K562 (cell line): ENCODE measurements at regions not wholly inside any gene's neighbourhood (a gene's known extent, or its start where the extent isn't known, plus 50 kb on each side); places are given as distances from the start of the nearest gene placed in this dataset.

Source experiments
- ATAC-seq: fragments of 200-7000 bp; cut with Tn5 transposase; 3 replicates; pipeline ENCODE4 v1.9.1; 2020; ENCODE audit warnings: moderate library complexity
- BruUV-seq: library from RNA; stranded (reverse); fragments of 400-500 nt; replicated peaks from 2 replicates; lab custom pipeline; 2021; lab: Mats Ljungman, UMichigan
- CTCF ChIA-PET: fragments of 300-600 bp; formaldehyde crosslinking; extraction: SDS; loops from one replicate; lab custom pipeline; 2021; ENCODE audit warnings: low intra/inter-chr PET ratio; lab: Yijun Ruan, JAX
- POLR2A ChIA-PET: fragments of 300-600, 350-650 bp; sonication (Branson Sonifier 250); formaldehyde crosslinking; extraction: SDS; loops from one replicate; lab custom pipeline; 2021; ENCODE audit warnings: antibody characterized with exemption, inconsistent platforms; lab: Yijun Ruan, JAX
- DNase-seq, 4 experiments: peaks; one replicate each; pipeline versions ENCODE4 v3.0.0 to v3.0.0-alpha.2; 2011 to 2018; ENCODE audit warnings: low spot score in 3 of 4, mixed read lengths in 3 of 4; ENCODE audit errors: extremely low read depth in 1 of 4
- FAIRE-seq: peaks from 2 replicates; lab custom pipeline; 2011; peaks lifted over from hg19 to GRCh38; lab: Jason Lieb, UNC
- H2AFZ ChIP-seq: 2 replicates; pipeline ENCODE4 v1.6.0; 2011; ENCODE audit warnings: low read depth, low read length, control low read depth, inconsistent platforms
- H3K27ac ChIP-seq: fragments of 200-600 bp; 3 replicates; pipeline ENCODE4 v1.8.0; 2011; ENCODE audit warnings: low read depth, mild to moderate bottlenecking, control low read depth, inconsistent platforms, low read length, moderate library complexity, mixed read lengths; ENCODE audit errors: extremely low read depth
- H3K27me3 ChIP-seq, 2 experiments: fragments of 300-600 bp in 1 of 2; 2 replicates in 1 of 2; 3 replicates in 1 of 2; pipeline versions ENCODE4 v1.6.0 to v1.8.0; 2011; ENCODE audit warnings: inconsistent platforms in 2 of 2, low read length in 2 of 2, mild to moderate bottlenecking in 1 of 2, mixed read lengths in 1 of 2, moderate library complexity in 1 of 2; ENCODE audit not compliant: control insufficient read depth in 2 of 2, insufficient read depth in 2 of 2
- H3K36me3 ChIP-seq: fragments of 300-600 bp; 3 replicates; pipeline ENCODE4 v1.8.0; 2011; ENCODE audit warnings: mild to moderate bottlenecking, low read length, inconsistent platforms; ENCODE audit not compliant: control insufficient read depth, insufficient read depth
- H3K4me1 ChIP-seq, 2 experiments: fragments of 200-600 bp in 1 of 2; replicated peaks in 1 of 2; 2 replicates in 1 of 2; 3 replicates in 1 of 2; pipeline versions ENCODE4 v1.5.1 to v1.8.0; 2011; ENCODE audit warnings: inconsistent platforms in 2 of 2, low read length in 2 of 2, mild to moderate bottlenecking in 1 of 2, mixed read lengths in 1 of 2, moderate library complexity in 1 of 2; ENCODE audit not compliant: control insufficient read depth in 2 of 2, insufficient read depth in 2 of 2
- H3K4me2 ChIP-seq: 2 replicates; pipeline ENCODE4 v1.6.1; 2011; ENCODE audit warnings: low read length, control low read depth, inconsistent platforms, mixed read lengths; ENCODE audit not compliant: insufficient read depth
- H3K4me3 ChIP-seq: fragments of 200-600 bp; sonication (generic), shearing (Covaris generic); 2 replicates; pipeline ENCODE4 v1.5.1; 2016; ENCODE audit warnings: control low read depth, inconsistent platforms
- H3K79me2 ChIP-seq: fragments of 200-600 bp; 3 replicates; pipeline ENCODE4 v1.8.0; 2011; ENCODE audit warnings: low read length, inconsistent platforms; ENCODE audit not compliant: control insufficient read depth, insufficient read depth
- H3K9ac ChIP-seq, 2 experiments: 2 replicates each; pipeline versions ENCODE4 v1.6.0 to v1.6.1; 2011; ENCODE audit warnings: low read depth in 2 of 2, low read length in 2 of 2, control low read depth in 1 of 2, inconsistent platforms in 1 of 2, mild to moderate bottlenecking in 1 of 2, mixed read lengths in 1 of 2; ENCODE audit not compliant: insufficient read depth in 1 of 2
- H3K9me1 ChIP-seq: one replicate; pipeline ENCODE4 v1.6.0; 2011; ENCODE audit warnings: inconsistent platforms, mild to moderate bottlenecking, low read length, moderate library complexity; ENCODE audit not compliant: control insufficient read depth, insufficient read depth
- H3K9me3 ChIP-seq: replicated peaks from 2 replicates; pipeline ENCODE4 v1.5.1; 2011; ENCODE audit warnings: low read depth, low read length, inconsistent platforms; ENCODE audit not compliant: control insufficient read depth, insufficient read depth
- H4K20me1 ChIP-seq: replicated peaks from 2 replicates; pipeline ENCODE4 v1.6.1; 2011; ENCODE audit warnings: low read length, inconsistent platforms, mixed read lengths; ENCODE audit not compliant: control insufficient read depth, insufficient read depth
- BRCA1 ChIP-seq, 2 experiments: fragments of 450-650 bp in 1 of 2; sonication (generic) in 1 of 2; formaldehyde crosslinking in 1 of 2; IDR thresholded peaks; 2 replicates each; pipeline versions ENCODE4 v1.5.0 to v1.6.1; 2017 to 2020; ENCODE audit warnings: mild to moderate bottlenecking in 1 of 2, missing genetic modification reagents in 1 of 2
- KLF16 ChIP-seq: IDR thresholded peaks from 2 replicates; pipeline ENCODE4 v1.6.1; 2016; ENCODE audit warnings: antibody characterized with exemption
- NCOA4 ChIP-seq: fragments of 450-650 bp; IDR thresholded peaks from 2 replicates; pipeline ENCODE4 v1.6.1; 2018; ENCODE audit warnings: mild to moderate bottlenecking; ENCODE audit not compliant: partially characterized antibody
- PHF8 ChIP-seq: fragments of 200-600 bp; sonication (generic); IDR thresholded peaks from 2 replicates; pipeline ENCODE4 v1.6.1; 2012; ENCODE audit warnings: mixed run types, mild to moderate bottlenecking, inconsistent platforms, low read length, moderate library complexity, borderline replicate concordance
- RFX7 ChIP-seq: fragments of 250-450 bp; sonication (Bioruptor Pico); IDR thresholded peaks from 2 replicates; pipeline ENCODE4 v1.5.1; 2021; ENCODE audit warnings: mild to moderate bottlenecking
- TAL1 ChIP-seq: fragments of 450-650 bp; IDR thresholded peaks from 2 replicates; pipeline ENCODE4 v1.6.1; 2016; ENCODE audit warnings: mild to moderate bottlenecking
- UBTF ChIP-seq, 2 experiments: IDR thresholded peaks; 2 replicates each; pipeline ENCODE4 v1.6.1; 2012; ENCODE audit warnings: improper control_type of control experiment in 2 of 2, low read depth in 2 of 2, low read length in 2 of 2, borderline replicate concordance in 1 of 2
- YBX1 ChIP-seq: fragments of 450-650 bp; IDR thresholded peaks from 2 replicates; pipeline ENCODE4 v1.7.1; 2016; ENCODE audit warnings: mild to moderate bottlenecking
- ZNF41 ChIP-seq: fragments of 250-450 bp; sonication (Bioruptor Pico); conservative IDR thresholded peaks from 2 replicates; pipeline ENCODE4 v1.4.0; 2020; ENCODE audit warnings: mild to moderate bottlenecking
- WGBS: fragments of 100-300 bp; shearing (Covaris generic); methylation state at CpG from one replicate; pipeline ENCODE4 v1.1.6; 2016; ENCODE audit warnings: low coverage, mixed read lengths; ENCODE audit not compliant: insufficient coverage; ENCODE audit errors: missing lambda C conversion rate; 5-methylcytosine and 5-hydroxymethylcytosine counted together
- in situ Hi-C: fragments of 300-500 bp; cut with MboI; formaldehyde crosslinking; loops from 4 replicates; pipeline ENCODE4 v1.15.0; 2018; ENCODE audit warnings: inconsistent platforms, mixed read lengths
- intact Hi-C: fragments of 100-400 bp; cut with micrococcal nuclease; formaldehyde crosslinking; loops from 2 replicates; pipeline ENCODE4 v1.14.2; 2022
- TF ChIP-seq, protein P1 (sequence below): sonication (generic); formaldehyde crosslinking; IDR thresholded peaks from 2 replicates; pipeline ENCODE4 v1.9.0; 2022; ENCODE audit warnings: mild to moderate bottlenecking, missing genetic modification reagents

- no peak for TF ChIP-seq BRCA1 (IDR thresholded peaks at IDR 0.05)
- no peak for TF ChIP-seq BRCA1 (CRISPR knock-in tag; IDR thresholded peaks at IDR 0.05)
- TF ChIP-seq RFX7: no peak
- TF ChIP-seq, protein P1, sequence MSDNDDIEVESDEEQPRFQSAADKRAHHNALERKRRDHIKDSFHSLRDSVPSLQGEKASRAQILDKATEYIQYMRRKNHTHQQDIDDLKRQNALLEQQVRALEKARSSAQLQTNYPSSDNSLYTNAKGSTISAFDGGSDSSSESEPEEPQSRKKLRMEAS: no peak
- TF ChIP-seq TAL1: no peak
Measured at GRCh38 chrX:10922159-10922558, 189.0 kb upstream of the HCCS start (continued).

- ATAC-seq (no peak), DNase-seq (no peak), FAIRE-seq (no peak)
- H3K9me1 ChIP-seq: no peaks in the 10 kb centered on the region
- POLR2A ChIA-PET: no interaction called here
- intact Hi-C loops: no loop called here
- BruUV-seq: no TSS peak
- no peak overlapping the region for H3K9ac ChIP-seq
- no peak overlapping the region for H3K4me2 ChIP-seq
- H3K27ac ChIP-seq: no peak overlapping the region
- H2AFZ ChIP-seq: no peak overlapping the region
- TF ChIP-seq PHF8 (no peak), NCOA4 (no peak), KLF16 (no peak), UBTF (IDR thresholded peaks at IDR 0.05; ENCODE audit: borderline replicate concordance in 1 of 2, low read depth in 2 of 2, low read length in 2 of 2) (no peak), ZNF41 (no peak), YBX1 (no peak)
- H3K4me3 ChIP-seq: no peak overlapping the region
- CTCF ChIA-PET: no interaction called here
- H3K27me3 ChIP-seq: no peaks in the 10 kb centered on the region
- H3K4me1 ChIP-seq: no peaks in the 10 kb centered on the region
- H3K79me2 ChIP-seq: no peaks in the 10 kb centered on the region
- in situ Hi-C loops: no loop called here
- H4K20me1 ChIP-seq: no peaks in the 10 kb centered on the region
- 7% methylated on average over 1 of the region's 1 CpG for WGBS
- H3K36me3 ChIP-seq: no peaks in the 10 kb centered on the region
- H3K9me3 ChIP-seq: no peaks in the 10 kb centered on the region
Measured at GRCh38 chrX:10922835-10923234, 188.3 kb upstream of the HCCS start.
